Cardiac muscle cell (in vitro differentiated cells and primary cell): ENCODE measurements at regions not wholly inside any gene's neighbourhood (a gene's known extent, or its start where the extent isn't known, plus 50 kb on each side); places are given as distances from the start of the nearest gene placed in this dataset.

Source experiments
- DNase-seq, 2 donors: peaks; one replicate each; pipeline versions ENCODE4 v3.0.0 to v3.0.0-alpha.2; 2010 to 2017; ENCODE audit warnings: low read depth in 1 of 2, low spot score in 1 of 2
- H3K27ac ChIP-seq: fragments of 200-600 bp; sonication (generic); 2 replicates; pipeline ENCODE4 v1.5.1; 2016
- H3K27me3 ChIP-seq: fragments of 200-600 bp; sonication (generic); 2 replicates; pipeline ENCODE4 v1.6.0; 2016; ENCODE audit warnings: control low read depth
- H3K36me3 ChIP-seq: fragments of 200-600 bp; sonication (generic); 2 replicates; pipeline ENCODE4 v1.5.1; 2016; ENCODE audit warnings: control low read depth
- H3K4me1 ChIP-seq: fragments of 200-600 bp; sonication (generic); 2 replicates; pipeline ENCODE4 v1.8.1; 2017; ENCODE audit warnings: low read depth, mild to moderate bottlenecking, mixed run types
- H3K4me3 ChIP-seq: fragments of 200-600 bp; sonication (generic); 2 replicates; pipeline ENCODE4 v1.5.1; 2016; ENCODE audit warnings: mild to moderate bottlenecking
- H3K9me3 ChIP-seq: fragments of 200-600 bp; sonication (generic); 2 replicates; pipeline ENCODE4 v1.5.1; 2017; ENCODE audit warnings: low read depth, mild to moderate bottlenecking, control low read depth
- CTCF ChIP-seq: IDR thresholded peaks from 2 replicates; pipeline ENCODE4 v1.5.1; 2012; ENCODE audit warnings: low read depth, mild to moderate bottlenecking, low read length

GRCh38 chr4:174586651-174587050 is 64.4 kb upstream of the HPGD start:
- Histone ChIP-seq H3K4me3 (no peak overlapping the region), H3K36me3 (no peaks in the 10 kb centered on the region), H3K4me1 (no peaks in the 10 kb centered on the region), H3K27me3 (no peaks in the 10 kb centered on the region), H3K27ac (no peak overlapping the region), H3K9me3 (no peaks in the 10 kb centered on the region)
- TF ChIP-seq CTCF: no peak
- no peak for DNase-seq

- DNase-seq: no peak
- no peak overlapping the region for H3K4me3 ChIP-seq
- H3K27ac ChIP-seq: no peak overlapping the region
- no peaks in the 10 kb centered on the region for H3K4me1 ChIP-seq
- H3K9me3 ChIP-seq: no peaks in the 10 kb centered on the region
- no peak for TF ChIP-seq CTCF
- no peaks in the 10 kb centered on the region for H3K27me3 ChIP-seq
- H3K36me3 ChIP-seq: no peaks in the 10 kb centered on the region
Measured at GRCh38 chr4:174583056-174583455, 60.8 kb upstream of the HPGD start.

- TF ChIP-seq CTCF: no peak
- H3K36me3 ChIP-seq: no peaks in the 10 kb centered on the region
- DNase-seq: no peak
Measured at GRCh38 chr4:174582463-174582862, 60.2 kb upstream of the HPGD start.

GRCh38 chr4:174581901-174582300 is 59.6 kb upstream of the HPGD start:
- Histone ChIP-seq H3K4me3 (no peak overlapping the region), H3K36me3 (no peaks in the 10 kb centered on the region), H3K9me3 (no peaks in the 10 kb centered on the region), H3K27me3 (no peaks in the 10 kb centered on the region), H3K4me1 (no peaks in the 10 kb centered on the region), H3K27ac (no peak overlapping the region)
- no peak for DNase-seq
- no peak for TF ChIP-seq CTCF

More at GRCh38 chr4:174582463-174582862, 60.2 kb upstream of the HPGD start:
- Histone ChIP-seq H3K4me3 (no peak overlapping the region), H3K27ac (no peak overlapping the region), H3K9me3 (no peaks in the 10 kb centered on the region), H3K27me3 (no peaks in the 10 kb centered on the region), H3K4me1 (no peaks in the 10 kb centered on the region)

- DNase-seq: peak in 1 of 2 donors; percentile 27
- H3K27ac ChIP-seq: no peak overlapping the region
- TF ChIP-seq CTCF: no peak
- H3K27me3 ChIP-seq: no peaks in the 10 kb centered on the region
- no peaks in the 10 kb centered on the region for H3K4me1 ChIP-seq
- no peak overlapping the region for H3K4me3 ChIP-seq
- no peaks in the 10 kb centered on the region for H3K9me3 ChIP-seq
- no peaks in the 10 kb centered on the region for H3K36me3 ChIP-seq
Measured at GRCh38 chr4:174580597-174580996, 58.3 kb upstream of the HPGD start.

- no peaks in the 10 kb centered on the region for H3K9me3 ChIP-seq
- H3K36me3 ChIP-seq: no peaks in the 10 kb centered on the region
- H3K27me3 ChIP-seq: no peaks in the 10 kb centered on the region
- no peak for TF ChIP-seq CTCF
- no peaks in the 10 kb centered on the region for H3K4me1 ChIP-seq
- DNase-seq: no peak
- H3K27ac ChIP-seq: no peak overlapping the region
- H3K4me3 ChIP-seq: no peak overlapping the region
Measured at GRCh38 chr4:174579421-174579820, 57.1 kb upstream of the HPGD start.
